ENCODE measurements at regions not wholly inside any gene's neighbourhood (a gene's known extent, or its start where the extent isn't known, plus 50 kb on each side); places are given as distances from the start of the nearest gene placed in this dataset.

GRCh38 chr2:66164470-66164869 is 270.5 kb upstream of the MEIS1 start:
- ChIA-PET CTCF (no interaction called here), POLR2A (no interaction called here)
- Histone ChIP-seq H3K4me1 (ENCODE audit: control insufficient read depth, insufficient read depth, low read length) (no peaks in the 10 kb centered on the region), H3K27ac (ENCODE audit: extremely low read depth, low read depth, low read length) (no peak overlapping the region), H3K36me3 (ENCODE audit: control insufficient read depth in 2 of 2, insufficient read depth in 1 of 2, low read length in 2 of 2) (no peaks in the 10 kb centered on the region), H3K9me3 (ENCODE audit: control insufficient read depth, insufficient read depth, low read depth, low read length) (no peaks in the 10 kb centered on the region), H3K4me3 (ENCODE audit: low read depth, low read length) (no peak overlapping the region)
- TF ChIP-seq ZNF404 (tag by site-specific recombination; IDR thresholded peaks at IDR 0.05) (no peak), ZNF621 (tag by site-specific recombination; IDR thresholded peaks at IDR 0.05) (no peak), FEZF1 (tag by site-specific recombination; IDR thresholded peaks at IDR 0.05) (no peak), YY1 (tag by site-specific recombination; IDR thresholded peaks at IDR 0.05) (no peak), ZNF664 (tag by site-specific recombination; IDR thresholded peaks at IDR 0.05) (no peak)
- TF ChIP-seq, protein P1, sequence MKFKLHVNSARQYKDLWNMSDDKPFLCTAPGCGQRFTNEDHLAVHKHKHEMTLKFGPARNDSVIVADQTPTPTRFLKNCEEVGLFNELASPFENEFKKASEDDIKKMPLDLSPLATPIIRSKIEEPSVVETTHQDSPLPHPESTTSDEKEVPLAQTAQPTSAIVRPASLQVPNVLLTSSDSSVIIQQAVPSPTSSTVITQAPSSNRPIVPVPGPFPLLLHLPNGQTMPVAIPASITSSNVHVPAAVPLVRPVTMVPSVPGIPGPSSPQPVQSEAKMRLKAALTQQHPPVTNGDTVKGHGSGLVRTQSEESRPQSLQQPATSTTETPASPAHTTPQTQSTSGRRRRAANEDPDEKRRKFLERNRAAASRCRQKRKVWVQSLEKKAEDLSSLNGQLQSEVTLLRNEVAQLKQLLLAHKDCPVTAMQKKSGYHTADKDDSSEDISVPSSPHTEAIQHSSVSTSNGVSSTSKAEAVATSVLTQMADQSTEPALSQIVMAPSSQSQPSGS (tag by site-specific recombination; IDR thresholded peaks at IDR 0.05; ENCODE audit: low read depth): 0 out of 2 replicates have a peak, but pooled peaks have one; percentile 8

DNA sequence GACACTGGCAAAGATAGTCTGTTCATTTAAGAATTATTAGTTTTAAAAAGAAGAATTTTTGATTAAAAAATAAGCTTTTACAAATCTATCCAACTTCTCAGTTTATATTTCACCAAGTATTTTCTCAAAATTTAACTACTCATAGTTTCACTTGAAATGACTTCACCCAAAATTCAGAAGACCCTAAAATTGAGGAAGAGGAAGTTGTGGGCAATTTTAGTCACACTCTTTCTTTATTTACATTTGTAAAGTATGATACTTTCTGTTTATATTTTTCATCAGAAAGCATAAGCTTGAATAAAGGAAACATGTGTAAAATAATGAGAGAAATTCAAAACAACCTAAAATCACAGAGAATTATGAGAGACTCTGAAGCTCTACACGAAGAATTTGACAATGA is 278.8 kb upstream of the MEIS1 start:
- Histone ChIP-seq H3K36me3 (ENCODE audit: control insufficient read depth in 2 of 2, insufficient read depth in 1 of 2, low read length in 2 of 2) (no peaks in the 10 kb centered on the region), H3K9me3 (ENCODE audit: control insufficient read depth, insufficient read depth, low read depth, low read length) (no peaks in the 10 kb centered on the region), H3K27ac (ENCODE audit: extremely low read depth, low read depth, low read length) (no peak overlapping the region), H3K4me3 (ENCODE audit: low read depth, low read length) (no peak overlapping the region), H3K4me1 (ENCODE audit: control insufficient read depth, insufficient read depth, low read length) (no peaks in the 10 kb centered on the region)
- ChIA-PET POLR2A (no interaction called here), CTCF (interaction anchor here (0.7 kb wide), 1 partner anchor 471 kb away, joined by 3 read pairs; no protein-coding TSS in a partner anchor)
- TF ChIP-seq ZNF311 (tag by site-specific recombination; IDR thresholded peaks at IDR 0.05; ENCODE audit: borderline replicate concordance) (no peak), ZNF76 (tag by site-specific recombination; IDR thresholded peaks at IDR 0.05; ENCODE audit: borderline replicate concordance, low read depth) (no peak), ZNF10 (tag by site-specific recombination; IDR thresholded peaks at IDR 0.05) (no peak), TRIM28 (IDR thresholded peaks at IDR 0.05; ENCODE audit: borderline replicate concordance, low read length) (no peak), SCRT1 (tag by site-specific recombination; IDR thresholded peaks at IDR 0.05; ENCODE audit: borderline replicate concordance) (no peak), PRDM2 (tag by site-specific recombination; IDR thresholded peaks at IDR 0.05; ENCODE audit: borderline replicate concordance) (no peak)
- TF ChIP-seq, protein P2, sequence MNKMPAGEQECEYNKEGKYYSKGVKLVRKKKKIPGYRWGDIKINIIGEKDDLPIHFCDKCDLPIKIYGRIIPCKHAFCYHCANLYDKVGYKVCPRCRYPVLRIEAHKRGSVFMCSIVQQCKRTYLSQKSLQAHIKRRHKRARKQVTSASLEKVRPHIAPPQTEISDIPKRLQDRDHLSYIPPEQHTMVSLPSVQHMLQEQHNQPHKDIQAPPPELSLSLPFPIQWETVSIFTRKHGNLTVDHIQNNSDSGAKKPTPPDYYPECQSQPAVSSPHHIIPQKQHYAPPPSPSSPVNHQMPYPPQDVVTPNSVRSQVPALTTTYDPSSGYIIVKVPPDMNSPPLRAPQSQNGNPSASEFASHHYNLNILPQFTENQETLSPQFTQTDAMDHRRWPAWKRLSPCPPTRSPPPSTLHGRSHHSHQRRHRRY (tag by site-specific recombination; IDR thresholded peaks at IDR 0.05): no peak
- TF ChIP-seq, protein P3, sequence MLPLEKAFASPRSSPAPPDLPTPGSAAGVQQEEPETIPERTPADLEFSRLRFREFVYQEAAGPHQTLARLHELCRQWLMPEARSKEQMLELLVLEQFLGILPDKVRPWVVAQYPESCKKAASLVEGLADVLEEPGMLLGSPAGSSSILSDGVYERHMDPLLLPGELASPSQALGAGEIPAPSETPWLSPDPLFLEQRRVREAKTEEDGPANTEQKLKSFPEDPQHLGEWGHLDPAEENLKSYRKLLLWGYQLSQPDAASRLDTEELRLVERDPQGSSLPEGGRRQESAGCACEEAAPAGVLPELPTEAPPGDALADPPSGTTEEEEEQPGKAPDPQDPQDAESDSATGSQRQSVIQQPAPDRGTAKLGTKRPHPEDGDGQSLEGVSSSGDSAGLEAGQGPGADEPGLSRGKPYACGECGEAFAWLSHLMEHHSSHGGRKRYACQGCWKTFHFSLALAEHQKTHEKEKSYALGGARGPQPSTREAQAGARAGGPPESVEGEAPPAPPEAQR (tag by site-specific recombination; IDR thresholded peaks at IDR 0.05): no peak
